B cell (primary cell): ENCODE measurements at regions not wholly inside any gene's neighbourhood (a gene's known extent, or its start where the extent isn't known, plus 50 kb on each side); places are given as distances from the start of the nearest gene placed in this dataset.

Experiments used
- ATAC-seq: fragments of 200-7000 bp; cut with Tn5 transposase; one replicate; pipeline ENCODE4 v1.10.0; 2021; ENCODE audit warnings: low read depth, mild to moderate bottlenecking, moderate number of reproducible peaks, moderate library complexity
- CTCF ChIA-PET: fragments of 350-600 bp; sonication (Branson Sonifier 250); formaldehyde crosslinking; loops from one replicate; lab custom pipeline; 2021; ENCODE audit warnings: antibody characterized with exemption, inconsistent platforms; lab: Charles Lee
- POLR2A ChIA-PET: fragments of 350-600 bp; sonication (Branson Sonifier 250); formaldehyde crosslinking; loops from one replicate; lab custom pipeline; 2021; ENCODE audit warnings: antibody characterized with exemption; lab: Charles Lee
- DNase-seq: peaks from one replicate; pipeline ENCODE4 v3.0.0; 2013
- H2AFZ ChIP-seq: 2 replicates; pipeline ENCODE4 v1.6.1; 2012; ENCODE audit warnings: mild to moderate bottlenecking, low read depth, low read length; ENCODE audit not compliant: insufficient read depth, poor library complexity, severe bottlenecking
- H3K27ac ChIP-seq, 2 donors: 1 replicate in 1 of 2; 2 replicates in 1 of 2; pipeline ENCODE4 v1.5.1; 2012 to 2013; ENCODE audit warnings: low read length in 2 of 2, mild to moderate bottlenecking in 2 of 2, moderate library complexity in 1 of 2
- H3K27me3 ChIP-seq, 4 experiments: fragments of 200-600 bp in 1 of 4; sonication (generic) in 1 of 4; replicated peaks in 1 of 4; 1 replicate in 2 of 4; 2 replicates in 2 of 4; pipeline versions ENCODE4 v1.6.1 to v1.7.0; 2013 to 2016; ENCODE audit warnings: low read length in 3 of 4, mild to moderate bottlenecking in 2 of 4, mixed read lengths in 1 of 4, moderate library complexity in 1 of 4; ENCODE audit not compliant: insufficient read depth in 4 of 4, control insufficient read depth in 3 of 4; ENCODE audit errors: control extremely low read depth in 1 of 4
- H3K36me3 ChIP-seq, 2 experiments: replicated peaks in 1 of 2; 1 replicate in 1 of 2; 2 replicates in 1 of 2; pipeline versions ENCODE4 v1.6.1 to v1.7.1; 2013; ENCODE audit warnings: low read length in 1 of 2; ENCODE audit not compliant: insufficient read depth in 2 of 2, control insufficient read depth in 1 of 2; ENCODE audit errors: control extremely low read depth in 1 of 2, extremely low read depth in 1 of 2
- H3K4me1 ChIP-seq, 2 donors: fragments of 200-600 bp in 1 of 2; sonication (generic) in 1 of 2; 1 replicate in 1 of 2; 2 replicates in 1 of 2; pipeline versions ENCODE4 v1.5.1 to v1.6.1; 2013 to 2017; ENCODE audit warnings: low read length in 2 of 2; ENCODE audit not compliant: control insufficient read depth in 2 of 2, insufficient read depth in 2 of 2
- H3K4me2 ChIP-seq: replicated peaks from 2 replicates; pipeline ENCODE3; 2012; ENCODE audit warnings: mild to moderate bottlenecking, low read depth, low read length; ENCODE audit not compliant: poor library complexity, severe bottlenecking
- H3K4me3 ChIP-seq, 5 experiments: fragments of 200-600 bp in 1 of 5; sonication (generic) in 1 of 5; 1 replicate in 3 of 5; 2 replicates in 2 of 5; pipeline versions ENCODE4 v1.5.1 to v1.7.0; 2011 to 2016; ENCODE audit warnings: low read length in 4 of 5, mild to moderate bottlenecking in 4 of 5, low read depth in 2 of 5, control low read depth in 1 of 5, moderate library complexity in 1 of 5; ENCODE audit not compliant: insufficient read depth in 1 of 5; ENCODE audit errors: control extremely low read depth in 1 of 5, extremely low read depth in 1 of 5
- H3K79me2 ChIP-seq: fragments of 200-600 bp; sonication (generic); one replicate; pipeline ENCODE4 v1.6.0; 2016; ENCODE audit warnings: low read length; ENCODE audit not compliant: control insufficient read depth, insufficient read depth
- H3K9ac ChIP-seq: fragments of 200-600 bp; sonication (generic); 2 replicates; pipeline ENCODE4 v1.6.1; 2017; ENCODE audit warnings: mild to moderate bottlenecking, low read length, moderate library complexity
- H3K9me3 ChIP-seq, 3 donors: one replicate each; pipeline versions ENCODE4 v1.6.1 to v1.7.1; 2013; ENCODE audit warnings: low read length in 2 of 3; ENCODE audit not compliant: control insufficient read depth in 2 of 3, insufficient read depth in 1 of 3; ENCODE audit errors: control extremely low read depth in 1 of 3
- H4K20me1 ChIP-seq: 2 replicates; pipeline ENCODE4 v1.6.0; 2012; ENCODE audit warnings: mild to moderate bottlenecking, low read length; ENCODE audit not compliant: insufficient read depth, control insufficient read depth, poor library complexity, severe bottlenecking
- H3K27ac Mint-ChIP-seq: one replicate; pipeline ENCODE4 v1.8.0; 2021; ENCODE audit warnings: mixed read lengths
- H3K27me3 Mint-ChIP-seq: one replicate; pipeline ENCODE4 v1.8.0; 2021; ENCODE audit warnings: mixed read lengths
- H3K4me1 Mint-ChIP-seq: one replicate; pipeline ENCODE4 v1.8.0; 2021; ENCODE audit warnings: mixed read lengths
- H3K4me3 Mint-ChIP-seq: one replicate; pipeline ENCODE4 v1.8.0; 2021; ENCODE audit warnings: mixed read lengths
- H3K9me3 Mint-ChIP-seq: one replicate; pipeline ENCODE4 v1.8.0; 2022; ENCODE audit warnings: mixed read lengths; ENCODE audit not compliant: insufficient read depth
- EZH2 ChIP-seq: IDR thresholded peaks from 2 replicates; pipeline ENCODE4 v1.6.1; 2012; ENCODE audit warnings: borderline replicate concordance, low read depth, mild to moderate bottlenecking, moderate library complexity, low read length; ENCODE audit not compliant: insufficient read depth, poor library complexity, severe bottlenecking
- WGBS: methylation state at CpG from one replicate; pipeline ENCODE4 v1.1.5; 2013; ENCODE audit warnings: missing lambda C conversion rate; ENCODE audit not compliant: insufficient coverage; 5-methylcytosine and 5-hydroxymethylcytosine counted together
- intact Hi-C: fragments of 100-400 bp; cut with micrococcal nuclease; formaldehyde crosslinking; loops from one replicate; pipeline ENCODE4 v1.10.0; 2022
- TF ChIP-seq, protein P1 (sequence below): fragments of 200-600 bp; IDR thresholded peaks from one replicate; pipeline ENCODE4 v1.8.0; 2022; ENCODE audit warnings: antibody characterized with exemption, mild to moderate bottlenecking

DNA sequence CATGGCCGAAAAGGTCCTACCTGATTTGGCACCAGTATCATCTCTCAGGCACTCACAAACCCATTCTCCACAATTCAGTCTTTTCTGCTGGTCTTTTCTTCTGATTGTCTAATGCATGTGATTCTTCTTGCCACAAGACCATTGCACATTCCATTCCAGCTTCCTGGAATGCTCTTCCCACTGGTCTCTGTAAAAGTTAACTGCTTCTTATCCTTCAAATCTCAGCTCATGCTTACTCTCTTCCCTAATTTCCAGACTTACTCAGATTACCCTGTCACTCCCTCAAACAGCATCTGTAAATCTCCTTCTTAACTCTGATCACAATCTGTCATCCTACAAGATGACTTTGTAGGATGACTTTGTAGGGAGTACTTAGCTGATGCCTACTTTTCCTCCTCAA is 320.2 kb downstream of the MAP2K6 start:
- Mint-ChIP-seq H3K4me1 (no peaks in the 10 kb centered on the region), H3K9me3 (peaks cover 7% of the 10 kb centered on the region), H3K4me3 (no peak overlapping the region), H3K27me3 (no peaks in the 10 kb centered on the region), H3K27ac (no peak overlapping the region)
- H3K79me2 ChIP-seq = no peaks in the 10 kb centered on the region
- H3K36me3 ChIP-seq = no peaks in the 10 kb centered on the region
- TF ChIP-seq, protein P1, sequence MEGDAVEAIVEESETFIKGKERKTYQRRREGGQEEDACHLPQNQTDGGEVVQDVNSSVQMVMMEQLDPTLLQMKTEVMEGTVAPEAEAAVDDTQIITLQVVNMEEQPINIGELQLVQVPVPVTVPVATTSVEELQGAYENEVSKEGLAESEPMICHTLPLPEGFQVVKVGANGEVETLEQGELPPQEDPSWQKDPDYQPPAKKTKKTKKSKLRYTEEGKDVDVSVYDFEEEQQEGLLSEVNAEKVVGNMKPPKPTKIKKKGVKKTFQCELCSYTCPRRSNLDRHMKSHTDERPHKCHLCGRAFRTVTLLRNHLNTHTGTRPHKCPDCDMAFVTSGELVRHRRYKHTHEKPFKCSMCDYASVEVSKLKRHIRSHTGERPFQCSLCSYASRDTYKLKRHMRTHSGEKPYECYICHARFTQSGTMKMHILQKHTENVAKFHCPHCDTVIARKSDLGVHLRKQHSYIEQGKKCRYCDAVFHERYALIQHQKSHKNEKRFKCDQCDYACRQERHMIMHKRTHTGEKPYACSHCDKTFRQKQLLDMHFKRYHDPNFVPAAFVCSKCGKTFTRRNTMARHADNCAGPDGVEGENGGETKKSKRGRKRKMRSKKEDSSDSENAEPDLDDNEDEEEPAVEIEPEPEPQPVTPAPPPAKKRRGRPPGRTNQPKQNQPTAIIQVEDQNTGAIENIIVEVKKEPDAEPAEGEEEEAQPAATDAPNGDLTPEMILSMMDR = no peak
- TF ChIP-seq EZH2 = no peak
- H3K9ac ChIP-seq = no peak overlapping the region
- CTCF ChIA-PET = no interaction called here
- DNase-seq = no peak
- no peak overlapping the region for H3K27ac ChIP-seq
- no peaks in the 10 kb centered on the region for H3K27me3 ChIP-seq
- no peaks in the 10 kb centered on the region for H3K4me1 ChIP-seq
- intact Hi-C loops = no loop called here
- H3K4me3 ChIP-seq = no peak overlapping the region
- POLR2A ChIA-PET = no interaction called here
- H3K9me3 ChIP-seq = no peaks in the 10 kb centered on the region
- no peak overlapping the region for H3K4me2 ChIP-seq
- no peaks in the 10 kb centered on the region for H4K20me1 ChIP-seq
- H2AFZ ChIP-seq = no peak overlapping the region
- ATAC-seq = no peak
- WGBS = 86% methylated on average over 1 of the region's 1 CpG

DNA sequence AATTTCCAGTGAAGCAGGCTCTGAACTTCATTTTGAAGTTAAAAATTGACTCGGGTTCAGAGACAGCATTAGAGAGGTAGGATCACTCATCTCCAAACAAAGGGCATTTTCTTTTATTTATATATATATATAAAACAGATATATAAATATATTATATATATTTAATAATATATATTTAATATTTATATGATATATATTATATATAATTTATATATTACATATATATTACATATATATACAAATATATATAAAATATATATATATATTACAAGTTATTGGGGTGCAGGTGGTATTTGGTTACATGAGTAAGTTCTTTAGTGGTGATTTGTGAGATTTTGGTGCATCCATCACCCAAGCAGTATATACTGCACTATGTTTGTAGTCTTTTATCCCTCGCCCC is 320.8 kb downstream of the MAP2K6 start:
- H3K36me3 ChIP-seq = no peaks in the 10 kb centered on the region
- no peak overlapping the region for H3K4me3 ChIP-seq
- no peaks in the 10 kb centered on the region for H3K4me1 ChIP-seq
- H3K9ac ChIP-seq = no peak overlapping the region
- WGBS = no CpG with 5 or more reads among the region's 2 CpGs
- intact Hi-C loops = no loop called here
- DNase-seq = no peak
- Mint-ChIP-seq H3K4me1 (no peaks in the 10 kb centered on the region), H3K27me3 (no peaks in the 10 kb centered on the region), H3K4me3 (no peak overlapping the region), H3K27ac (no peak overlapping the region), H3K9me3 (peaks cover 7% of the 10 kb centered on the region)
- H2AFZ ChIP-seq = no peak overlapping the region
- no peak overlapping the region for H3K4me2 ChIP-seq
- H4K20me1 ChIP-seq = no peaks in the 10 kb centered on the region
- no peak overlapping the region for H3K27ac ChIP-seq
- no peaks in the 10 kb centered on the region for H3K79me2 ChIP-seq
- no peaks in the 10 kb centered on the region for H3K9me3 ChIP-seq
- no peaks in the 10 kb centered on the region for H3K27me3 ChIP-seq
- POLR2A ChIA-PET = no interaction called here
- ATAC-seq = no peak
- CTCF ChIA-PET = no interaction called here
- TF ChIP-seq EZH2 = no peak
